ENCODE measurements at regions not wholly inside any gene's neighbourhood (a gene's known extent, or its start where the extent isn't known, plus 50 kb on each side); places are given as distances from the start of the nearest gene placed in this dataset.

DNA sequence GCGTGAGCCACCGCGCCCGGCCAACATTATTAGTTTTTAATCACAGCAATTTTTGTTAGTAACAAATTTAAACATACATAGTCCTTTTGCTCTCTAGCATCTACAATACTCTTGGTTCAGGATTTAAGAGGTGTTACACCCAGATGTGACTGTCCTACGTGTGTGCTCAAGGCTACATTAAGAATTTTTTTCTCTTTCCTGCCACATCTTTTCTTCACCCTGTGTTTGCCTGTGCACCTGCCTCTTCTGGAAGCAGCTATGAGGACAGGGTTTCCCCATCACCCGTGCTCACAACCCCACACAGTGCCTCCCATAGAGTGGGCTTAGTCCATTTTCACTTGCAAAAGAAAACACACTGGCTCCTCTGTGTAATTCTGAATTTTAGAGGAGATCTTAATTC lies 186.7 kb upstream of the KLF6 start:
- H3K4me1 ChIP-seq (ENCODE audit: control insufficient read depth, extremely low read depth, insufficient read depth, low read length): peaks cover 16% of the 10 kb centered on the region
- FAIRE-seq (no peak), DNase-seq (ENCODE audit: low read depth, low spot score) (no peak)
- H4K20me1 ChIP-seq (replicated peaks; ENCODE audit: control insufficient read depth, extremely low read depth, insufficient read depth, low read length): no peaks in the 10 kb centered on the region
- no peaks in the 10 kb centered on the region for H3K27me3 ChIP-seq (ENCODE audit: control insufficient read depth in 2 of 2, insufficient read depth in 2 of 2, low read length in 2 of 2)
- H3K79me2 ChIP-seq (ENCODE audit: control insufficient read depth, insufficient read depth, low read length): no peaks in the 10 kb centered on the region
- no peak overlapping the region for H2AFZ ChIP-seq (ENCODE audit: low read depth, low read length)
- no TSS peak for BruUV-seq (replicated peaks)
- no peaks in the 10 kb centered on the region for H3K9me3 ChIP-seq (replicated peaks; ENCODE audit: control insufficient read depth, insufficient read depth, low read length)
- no peak overlapping the region for H3K4me3 ChIP-seq (replicated peaks in 1 of 3; ENCODE audit: insufficient read depth in 1 of 3, low read depth in 1 of 3, low read length in 3 of 3)
- CTCF ChIA-PET: interaction anchor here (1.1 kb wide), 1 partner anchor 72 kb away, joined by 3 read pairs; no protein-coding TSS in a partner anchor
- no peak for TF ChIP-seq EZH2 (IDR thresholded peaks at IDR 0.05; ENCODE audit: borderline replicate concordance, low read depth, low read length, severe bottlenecking)
- TF ChIP-seq POLR2A (IDR thresholded peaks at IDR 0.05; ENCODE audit: low read depth, low read length): no peak
- no peak for TF ChIP-seq POLR2AphosphoS5 (IDR thresholded peaks at IDR 0.05; ENCODE audit: insufficient read depth, low read depth, low read length)
- TF ChIP-seq, protein P1, sequence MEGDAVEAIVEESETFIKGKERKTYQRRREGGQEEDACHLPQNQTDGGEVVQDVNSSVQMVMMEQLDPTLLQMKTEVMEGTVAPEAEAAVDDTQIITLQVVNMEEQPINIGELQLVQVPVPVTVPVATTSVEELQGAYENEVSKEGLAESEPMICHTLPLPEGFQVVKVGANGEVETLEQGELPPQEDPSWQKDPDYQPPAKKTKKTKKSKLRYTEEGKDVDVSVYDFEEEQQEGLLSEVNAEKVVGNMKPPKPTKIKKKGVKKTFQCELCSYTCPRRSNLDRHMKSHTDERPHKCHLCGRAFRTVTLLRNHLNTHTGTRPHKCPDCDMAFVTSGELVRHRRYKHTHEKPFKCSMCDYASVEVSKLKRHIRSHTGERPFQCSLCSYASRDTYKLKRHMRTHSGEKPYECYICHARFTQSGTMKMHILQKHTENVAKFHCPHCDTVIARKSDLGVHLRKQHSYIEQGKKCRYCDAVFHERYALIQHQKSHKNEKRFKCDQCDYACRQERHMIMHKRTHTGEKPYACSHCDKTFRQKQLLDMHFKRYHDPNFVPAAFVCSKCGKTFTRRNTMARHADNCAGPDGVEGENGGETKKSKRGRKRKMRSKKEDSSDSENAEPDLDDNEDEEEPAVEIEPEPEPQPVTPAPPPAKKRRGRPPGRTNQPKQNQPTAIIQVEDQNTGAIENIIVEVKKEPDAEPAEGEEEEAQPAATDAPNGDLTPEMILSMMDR (IDR thresholded peaks at IDR 0.05; ENCODE audit: extremely low read depth in 1 of 2, insufficient read depth in 1 of 2, low read depth in 1 of 2, low read length in 2 of 2): no peak
- no peak for TF ChIP-seq GATA2 (IDR thresholded peaks at IDR 0.05; ENCODE audit: insufficient read depth, insufficient read length, low read depth, low read length)
- TF ChIP-seq, protein P2, sequence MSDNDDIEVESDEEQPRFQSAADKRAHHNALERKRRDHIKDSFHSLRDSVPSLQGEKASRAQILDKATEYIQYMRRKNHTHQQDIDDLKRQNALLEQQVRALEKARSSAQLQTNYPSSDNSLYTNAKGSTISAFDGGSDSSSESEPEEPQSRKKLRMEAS (IDR thresholded peaks at IDR 0.05; ENCODE audit: insufficient read depth, insufficient read length): no peak
- no peak for TF ChIP-seq FOS (IDR thresholded peaks at IDR 0.05; ENCODE audit: borderline replicate concordance, insufficient read depth, low read length)
- no peak for TF ChIP-seq JUN (IDR thresholded peaks at IDR 0.05; ENCODE audit: borderline replicate concordance, insufficient read depth, insufficient read length, low read depth)
- TF ChIP-seq MYC (IDR thresholded peaks at IDR 0.05; ENCODE audit: low read depth, low read length): no peak
- H3K4me2 ChIP-seq (ENCODE audit: insufficient read depth, low read length): no peak overlapping the region
- POLR2A ChIA-PET: no interaction called here
- intact Hi-C loops (cut with micrococcal nuclease): no loop called here
- no peaks in the 10 kb centered on the region for H3K36me3 ChIP-seq (ENCODE audit: control insufficient read depth in 2 of 2, extremely low read depth in 1 of 2, insufficient read depth in 2 of 2, low read length in 2 of 2)
- no peak overlapping the region for H3K9ac ChIP-seq (replicated peaks; ENCODE audit: extremely low read depth, insufficient read depth, low read length)
- H3K27ac ChIP-seq (ENCODE audit: insufficient read depth, low read depth, low read length): no peak overlapping the region
- H3K9me1 ChIP-seq (replicated peaks; ENCODE audit: control insufficient read depth, extremely low read depth, insufficient read depth, low read length): no peaks in the 10 kb centered on the region
- dilution Hi-C loops (cut with MboI; ENCODE audit: extremely low pct_ligation_motif_present, low sequenced_read_pairs): no loop called here
